ENCODE measurements at regions not wholly inside any gene's neighbourhood (a gene's known extent, or its start where the extent isn't known, plus 50 kb on each side); places are given as distances from the start of the nearest gene placed in this dataset.

DNA sequence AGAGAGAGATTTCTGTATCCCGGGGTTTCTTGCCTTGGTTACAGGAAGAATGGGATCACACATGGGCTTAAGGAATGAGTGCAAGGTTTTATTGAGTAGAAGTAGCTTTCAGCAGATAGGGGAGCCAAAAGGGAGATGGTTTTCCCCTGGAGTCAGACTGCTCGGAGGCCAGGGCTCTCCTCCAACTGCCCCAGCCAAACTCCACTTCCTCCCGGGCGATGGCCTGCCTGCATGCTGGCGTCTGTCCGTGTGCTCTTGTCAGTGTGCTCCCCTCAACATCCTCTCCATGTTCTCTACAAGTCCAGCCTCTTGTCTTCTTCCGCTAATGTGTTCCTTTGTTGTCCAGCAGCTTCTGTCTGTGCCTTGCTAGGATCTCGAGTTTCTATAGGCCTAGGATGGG is 421.3 kb upstream of the ADGRL2 start:
- TF ChIP-seq POLR2AphosphoS5 (IDR thresholded peaks at IDR 0.05; ENCODE audit: low read depth, low read length): no peak
- no peak for TF ChIP-seq REST (IDR thresholded peaks at IDR 0.05; ENCODE audit: insufficient read depth in 1 of 2, low read depth in 2 of 2, low read length in 1 of 2)
- intact Hi-C loops (cut with micrococcal nuclease; ENCODE audit: unreplicated experiment) (no loop called here), in situ Hi-C loops (cut with HindIII; ENCODE audit: low pct_unique_long_range_greater_than_20kb, low sequenced_read_pairs) (no loop called here)
- H3K27me3 ChIP-seq (ENCODE audit: control insufficient read depth, insufficient read depth, low read length): no peaks in the 10 kb centered on the region
- POLR2A ChIA-PET: no interaction called here
- no peaks in the 10 kb centered on the region for H3K4me1 ChIP-seq (ENCODE audit: control insufficient read depth, insufficient read depth, low read length)
- CTCF ChIA-PET: no interaction called here
- ATAC-seq: no peak
- H3K27ac ChIP-seq (ENCODE audit: low read length): no peak overlapping the region
- no peaks in the 10 kb centered on the region for H3K36me3 ChIP-seq (ENCODE audit: control insufficient read depth, insufficient read depth, low read length)
- no peaks in the 10 kb centered on the region for H3K9me3 ChIP-seq (ENCODE audit: control insufficient read depth, insufficient read depth, low read depth, low read length)
- no peak overlapping the region for H3K4me3 ChIP-seq (ENCODE audit: low read depth in 2 of 2, low read length in 2 of 2)
- DNase-seq (ENCODE audit: low read depth, low spot score): no peak
- BruUV-seq (replicated peaks): no TSS peak

- in situ Hi-C loops (cut with HindIII; ENCODE audit: low pct_unique_long_range_greater_than_20kb, low sequenced_read_pairs) (no loop called here), intact Hi-C loops (cut with micrococcal nuclease; ENCODE audit: unreplicated experiment) (no loop called here)
- H3K27ac ChIP-seq (ENCODE audit: low read length): no peak overlapping the region
- H3K9me3 ChIP-seq (ENCODE audit: control insufficient read depth, insufficient read depth, low read depth, low read length): no peaks in the 10 kb centered on the region
- H3K27me3 ChIP-seq (ENCODE audit: control insufficient read depth, insufficient read depth, low read length): no peaks in the 10 kb centered on the region
- H3K4me1 ChIP-seq (ENCODE audit: control insufficient read depth, insufficient read depth, low read length): no peaks in the 10 kb centered on the region
- ChIA-PET CTCF (no interaction called here), POLR2A (no interaction called here)
- TF ChIP-seq, protein P1, sequence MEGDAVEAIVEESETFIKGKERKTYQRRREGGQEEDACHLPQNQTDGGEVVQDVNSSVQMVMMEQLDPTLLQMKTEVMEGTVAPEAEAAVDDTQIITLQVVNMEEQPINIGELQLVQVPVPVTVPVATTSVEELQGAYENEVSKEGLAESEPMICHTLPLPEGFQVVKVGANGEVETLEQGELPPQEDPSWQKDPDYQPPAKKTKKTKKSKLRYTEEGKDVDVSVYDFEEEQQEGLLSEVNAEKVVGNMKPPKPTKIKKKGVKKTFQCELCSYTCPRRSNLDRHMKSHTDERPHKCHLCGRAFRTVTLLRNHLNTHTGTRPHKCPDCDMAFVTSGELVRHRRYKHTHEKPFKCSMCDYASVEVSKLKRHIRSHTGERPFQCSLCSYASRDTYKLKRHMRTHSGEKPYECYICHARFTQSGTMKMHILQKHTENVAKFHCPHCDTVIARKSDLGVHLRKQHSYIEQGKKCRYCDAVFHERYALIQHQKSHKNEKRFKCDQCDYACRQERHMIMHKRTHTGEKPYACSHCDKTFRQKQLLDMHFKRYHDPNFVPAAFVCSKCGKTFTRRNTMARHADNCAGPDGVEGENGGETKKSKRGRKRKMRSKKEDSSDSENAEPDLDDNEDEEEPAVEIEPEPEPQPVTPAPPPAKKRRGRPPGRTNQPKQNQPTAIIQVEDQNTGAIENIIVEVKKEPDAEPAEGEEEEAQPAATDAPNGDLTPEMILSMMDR (IDR thresholded peaks at IDR 0.05): peak; percentile 13; the same call in 1 of the 2 replicates
- TF ChIP-seq POLR2AphosphoS5 (IDR thresholded peaks at IDR 0.05; ENCODE audit: low read depth, low read length) (no peak), TCF7L2 (IDR thresholded peaks at IDR 0.05; ENCODE audit: low read depth, low read length) (no peak), SIN3A (IDR thresholded peaks at IDR 0.05; ENCODE audit: borderline replicate concordance, insufficient read depth, low read depth, low read length) (no peak), REST (IDR thresholded peaks at IDR 0.05; ENCODE audit: insufficient read depth in 1 of 2, low read depth in 2 of 2, low read length in 1 of 2) (no peak)
- ATAC-seq (no peak), DNase-seq (ENCODE audit: low read depth, low spot score) (no peak)
- H3K4me3 ChIP-seq (ENCODE audit: low read depth in 2 of 2, low read length in 2 of 2): no peak overlapping the region
- no TSS peak for BruUV-seq (replicated peaks)
- no peaks in the 10 kb centered on the region for H3K36me3 ChIP-seq (ENCODE audit: control insufficient read depth, insufficient read depth, low read length)
These were observed 423.3 kb upstream of the ADGRL2 start for GRCh38 chr1:81377406-81377805.

Measured in Panc1 (cell line).